Islet of Langerhans (tissue), 1 donor: ENCODE measurements at regions not wholly inside any gene's neighbourhood (a gene's known extent, or its start where the extent isn't known, plus 50 kb on each side); places are given as distances from the start of the nearest gene placed in this dataset.

ENCODE experiments used
- FAIRE-seq: peaks from one replicate; lab custom pipeline; 2011; peaks lifted over from hg19 to GRCh38; lab: Jason Lieb, UNC

DNA sequence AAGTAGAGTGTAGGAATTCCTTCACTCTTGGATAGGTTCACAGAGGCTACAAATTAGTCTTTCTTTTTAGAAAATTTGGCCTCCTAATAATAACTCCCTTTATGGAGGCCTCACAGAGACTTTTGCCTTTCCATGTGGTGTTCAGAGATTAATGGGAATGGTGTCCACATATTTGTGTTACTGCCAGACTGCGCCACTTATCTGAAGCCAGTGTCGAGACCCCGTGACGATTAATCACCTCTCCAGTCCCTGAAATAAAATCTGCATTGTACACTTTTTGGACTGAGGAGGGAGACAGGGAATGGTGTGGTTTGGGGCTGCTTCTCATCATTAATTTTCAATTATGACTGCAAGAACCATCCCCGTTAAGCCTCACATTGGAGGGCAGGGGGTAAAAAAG is 980.5 kb downstream of the FLRT2 start:
- no peak for FAIRE-seq

DNA sequence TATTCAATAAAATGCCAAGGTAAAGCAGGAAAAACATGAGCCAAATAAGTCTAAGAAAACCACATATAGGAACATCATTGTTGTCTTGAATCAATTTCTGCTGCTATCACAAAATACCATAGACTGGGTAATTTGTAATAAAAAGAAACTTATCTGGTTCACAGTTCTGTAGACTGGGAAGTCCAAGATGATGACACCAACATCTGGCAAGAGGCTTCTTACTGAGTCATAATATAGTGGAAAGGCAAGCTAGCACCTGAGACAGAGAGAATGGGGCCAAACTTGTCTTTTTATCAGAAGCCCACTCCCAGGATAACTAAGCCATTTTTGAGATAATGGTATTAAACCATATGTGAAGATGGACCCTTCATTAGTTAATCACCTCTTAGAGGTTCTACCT is 975.9 kb downstream of the FLRT2 start:
- FAIRE-seq = no peak

DNA sequence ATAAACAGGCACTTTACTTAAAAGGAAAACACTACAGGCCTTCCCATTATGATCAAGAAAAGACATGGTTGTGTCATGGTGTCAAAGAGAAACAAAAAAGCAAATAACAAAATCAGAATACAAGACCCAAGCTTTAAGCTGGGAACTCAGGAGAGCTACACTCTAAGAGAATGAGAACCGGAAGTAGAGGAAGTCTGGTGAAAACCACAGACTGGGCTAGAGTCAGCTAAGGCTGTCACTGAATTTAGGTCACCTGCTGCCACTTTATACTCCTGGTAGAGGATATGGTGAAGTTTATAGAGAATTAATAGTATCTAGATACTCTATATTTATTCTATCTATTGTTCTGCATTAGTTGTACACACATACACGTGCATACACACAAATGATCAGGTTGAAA is 971.7 kb downstream of the FLRT2 start:
- FAIRE-seq = no peak

DNA sequence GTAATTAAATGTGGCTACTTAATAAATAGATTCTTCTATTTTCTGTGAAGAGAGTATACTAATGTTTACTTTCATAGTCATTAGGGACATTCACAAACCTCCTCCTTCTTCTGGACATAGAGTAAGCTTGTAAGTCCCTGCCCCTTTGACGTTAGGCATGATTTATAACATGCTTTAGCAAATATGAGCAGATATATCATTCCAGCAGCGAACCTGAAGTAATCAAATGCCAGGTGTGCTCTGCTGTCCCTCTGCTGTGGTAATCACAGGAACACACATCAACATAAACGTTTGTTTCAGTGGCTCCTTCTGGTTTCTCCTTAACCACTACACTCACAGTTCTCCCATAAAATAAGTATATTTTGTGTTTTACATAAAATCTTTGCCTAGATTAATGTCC is 961.8 kb downstream of the FLRT2 start:
- no peak for FAIRE-seq

DNA sequence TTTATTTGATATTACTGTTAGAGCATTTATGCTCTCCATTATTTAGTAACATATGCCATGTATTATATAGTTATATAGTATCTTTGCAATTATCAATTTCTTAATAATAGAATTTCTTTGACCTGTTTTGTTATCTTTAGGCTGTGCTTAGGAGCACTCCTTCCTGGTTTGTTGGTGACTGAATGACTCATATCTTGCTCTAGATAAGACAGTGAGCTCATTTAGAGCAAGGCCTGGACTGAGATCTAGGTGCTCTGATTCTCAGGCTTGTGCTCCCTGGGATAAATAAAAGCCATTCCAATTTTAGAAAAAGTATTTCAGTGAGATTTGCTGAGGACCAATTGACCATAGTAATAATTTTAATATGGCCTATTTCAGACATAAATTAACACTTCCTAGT is 951.2 kb downstream of the FLRT2 start:
- no peak for FAIRE-seq

DNA sequence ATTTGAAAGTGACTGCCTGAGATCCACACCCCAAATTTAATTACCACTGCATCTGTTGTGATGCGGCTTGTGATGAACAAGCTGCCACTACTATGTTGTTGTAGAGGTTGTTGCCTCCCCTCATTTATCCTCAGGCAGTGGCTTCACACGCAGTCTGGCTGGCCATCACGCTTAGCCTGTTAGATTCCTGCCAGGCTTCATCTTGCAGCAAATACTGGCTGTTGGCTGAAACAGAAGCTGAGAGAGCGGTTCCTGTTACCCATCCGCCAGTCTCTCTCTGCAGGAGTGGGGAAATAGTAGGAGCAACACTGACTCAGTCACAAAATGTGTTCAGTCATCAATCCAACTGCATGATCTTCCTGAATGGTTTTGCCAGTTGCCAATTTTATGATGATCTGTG is 934.4 kb downstream of the FLRT2 start:
- FAIRE-seq = no peak

DNA sequence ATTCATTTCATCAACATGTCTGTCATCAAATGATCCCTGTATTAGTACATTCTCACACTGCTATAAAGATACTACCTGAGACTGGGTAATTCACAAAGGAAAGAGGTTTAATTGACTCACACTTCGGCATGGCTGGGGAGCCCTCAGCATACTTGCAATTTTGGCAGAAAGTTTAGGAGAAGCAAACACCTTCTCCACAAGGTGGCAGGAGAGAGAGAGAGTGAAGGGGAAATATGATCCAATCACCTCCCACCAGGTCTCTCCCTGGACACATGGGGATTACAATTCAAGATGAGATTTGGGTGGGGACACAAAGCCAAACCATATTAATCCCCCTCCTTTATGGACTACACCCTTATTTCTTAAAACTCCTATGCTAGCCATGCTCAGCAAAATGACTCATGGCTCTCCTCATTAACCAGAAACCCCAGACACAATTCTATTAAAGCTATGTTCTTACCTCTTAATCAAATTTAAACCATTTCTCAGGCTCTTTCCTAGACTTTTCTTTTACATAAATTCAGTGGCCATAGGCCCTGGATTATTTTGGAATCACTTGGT is 932.3 kb downstream of the FLRT2 start:
- FAIRE-seq = no peak

DNA sequence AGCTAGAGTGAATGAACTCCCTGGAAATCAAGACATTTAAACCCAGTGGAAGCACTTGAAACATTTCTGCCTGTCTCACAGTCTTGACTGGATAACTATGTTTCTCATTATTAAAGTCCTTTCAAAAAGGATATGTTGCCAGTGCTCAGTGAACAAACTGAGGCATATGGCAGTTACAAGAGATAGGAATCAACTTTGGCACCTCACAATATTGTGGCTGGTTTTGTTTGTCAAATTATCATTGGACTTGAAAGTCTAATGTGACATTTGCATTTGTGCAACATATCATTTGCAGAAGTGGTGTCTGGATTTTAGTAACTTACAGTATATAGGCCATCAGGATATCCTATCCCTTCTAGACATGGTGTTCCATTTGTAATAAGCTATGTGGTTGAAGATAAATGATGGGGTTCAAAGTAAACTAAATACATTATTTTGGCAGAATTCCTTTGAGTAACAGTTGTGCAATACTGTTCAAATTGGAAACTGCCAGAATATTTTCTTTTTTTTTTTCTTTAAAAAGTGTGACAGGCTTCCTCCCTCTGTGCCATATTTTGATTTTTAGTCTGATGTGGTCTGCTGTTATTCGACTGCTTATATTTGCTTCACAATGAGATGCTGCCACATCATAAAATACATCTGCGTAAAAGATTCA is 927.7 kb downstream of the FLRT2 start:
- FAIRE-seq = no peak

DNA sequence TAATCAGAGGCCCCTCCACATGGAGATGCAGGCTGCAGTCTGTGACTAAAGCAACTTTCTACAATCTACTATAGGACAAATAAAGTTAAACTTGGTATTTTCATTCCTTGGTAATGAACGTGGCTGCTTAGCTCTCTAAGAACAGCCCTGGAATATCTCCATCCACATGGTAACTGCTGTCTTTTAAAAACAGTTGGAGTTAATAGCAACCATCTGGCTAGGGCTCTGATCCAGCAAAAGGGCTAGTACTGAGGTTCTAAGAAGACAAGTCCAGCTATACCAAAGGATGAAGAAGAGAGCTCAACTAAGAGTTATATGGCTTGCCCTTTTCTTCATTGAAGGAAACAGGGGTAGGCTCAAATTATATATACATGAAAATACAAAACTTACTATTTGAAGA is 920.1 kb downstream of the FLRT2 start:
- FAIRE-seq = no peak

DNA sequence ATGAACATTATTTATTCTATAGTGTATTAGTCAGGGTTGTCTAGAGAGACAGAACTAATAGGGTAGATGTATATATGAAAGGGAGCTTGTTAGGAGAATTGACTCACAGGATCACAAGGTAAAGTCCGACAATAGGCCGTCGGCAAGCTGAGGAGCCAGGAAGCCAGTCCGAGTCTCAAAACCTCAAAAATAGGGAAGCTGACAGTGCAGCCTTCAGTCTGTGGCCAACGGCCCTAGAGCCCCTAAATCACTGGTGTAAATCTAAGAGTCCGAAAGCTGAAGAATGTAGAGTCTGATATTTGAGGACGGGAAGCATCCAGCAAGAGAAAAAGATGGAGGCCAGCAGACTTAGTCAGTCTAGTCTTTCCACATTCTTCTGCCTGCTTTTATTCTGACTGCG is 912.2 kb downstream of the FLRT2 start:
- FAIRE-seq = no peak

DNA sequence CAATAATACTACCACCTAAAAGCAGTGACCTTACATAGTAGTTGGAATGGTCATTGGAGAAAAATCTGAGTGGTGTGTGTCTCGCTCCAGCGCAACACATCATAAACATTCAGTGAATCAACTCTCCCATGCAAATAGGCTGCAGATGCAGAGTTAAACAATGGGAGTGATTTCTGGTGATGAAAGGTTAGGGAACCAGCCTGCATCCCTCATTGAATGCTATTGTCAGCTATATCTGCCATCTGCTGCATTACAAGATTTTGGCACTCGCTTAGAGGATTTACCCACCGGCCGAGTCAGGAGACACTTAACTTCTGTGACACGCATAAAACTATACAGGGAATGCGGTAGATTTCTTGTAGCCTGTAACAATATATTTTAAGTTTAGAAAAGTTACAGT is 900.9 kb downstream of the FLRT2 start:
- no peak for FAIRE-seq

DNA sequence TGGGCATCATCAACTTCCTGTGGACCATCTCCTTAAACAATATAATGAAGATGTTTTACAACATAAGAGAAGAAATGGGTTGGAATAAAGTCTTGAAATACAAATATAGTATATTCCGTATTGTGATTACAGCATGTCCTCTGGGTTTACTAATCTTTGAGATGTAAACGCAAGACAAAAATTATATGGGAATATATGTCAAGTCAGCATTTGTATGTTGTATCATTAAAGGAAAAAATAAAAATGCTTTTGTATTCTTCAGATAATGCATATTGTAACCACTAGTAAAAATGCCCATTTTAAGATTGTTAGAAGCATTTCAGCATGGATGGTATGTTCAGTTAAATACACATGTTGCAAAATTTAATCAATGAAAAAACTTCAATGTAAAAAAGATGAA is 893.3 kb downstream of the FLRT2 start:
- no peak for FAIRE-seq

DNA sequence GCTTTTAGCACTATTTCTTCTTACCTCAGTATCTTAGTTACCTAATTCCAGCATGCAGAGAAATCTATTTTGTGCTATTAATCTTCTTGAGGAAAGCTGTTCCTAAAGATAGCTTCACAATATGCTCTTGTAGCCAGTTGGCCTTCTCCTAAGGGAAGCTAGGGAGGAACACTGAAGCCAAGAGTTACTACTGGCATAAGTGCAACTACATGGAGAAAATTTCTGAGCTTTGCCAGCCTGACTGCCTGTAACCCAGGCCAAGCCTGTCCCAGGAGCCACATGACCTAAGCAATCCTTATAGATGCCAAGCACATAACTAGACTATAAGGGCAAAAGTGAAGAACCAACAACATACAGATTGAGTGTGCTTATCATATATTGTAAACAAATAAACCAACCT is 890.2 kb downstream of the FLRT2 start:
- FAIRE-seq = no peak

DNA sequence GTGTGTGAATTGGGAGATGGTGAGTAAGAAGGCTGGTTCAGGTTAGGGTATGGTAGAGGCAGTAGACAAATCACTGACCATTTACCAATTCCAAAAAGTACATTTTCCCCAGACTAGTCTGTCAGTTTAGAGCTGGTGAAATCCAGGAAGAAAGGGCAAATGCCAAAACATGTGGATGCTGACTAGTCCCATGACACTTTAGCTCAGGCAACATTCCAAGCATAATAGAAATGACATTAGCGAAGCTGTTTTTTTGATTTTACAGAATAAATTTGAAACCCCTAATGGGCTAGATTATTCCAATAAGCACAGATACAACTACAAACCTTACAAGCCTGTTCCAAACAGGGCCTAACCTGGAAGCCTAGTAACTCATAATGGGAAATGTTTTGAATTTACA is 884.2 kb downstream of the FLRT2 start:
- no peak for FAIRE-seq

DNA sequence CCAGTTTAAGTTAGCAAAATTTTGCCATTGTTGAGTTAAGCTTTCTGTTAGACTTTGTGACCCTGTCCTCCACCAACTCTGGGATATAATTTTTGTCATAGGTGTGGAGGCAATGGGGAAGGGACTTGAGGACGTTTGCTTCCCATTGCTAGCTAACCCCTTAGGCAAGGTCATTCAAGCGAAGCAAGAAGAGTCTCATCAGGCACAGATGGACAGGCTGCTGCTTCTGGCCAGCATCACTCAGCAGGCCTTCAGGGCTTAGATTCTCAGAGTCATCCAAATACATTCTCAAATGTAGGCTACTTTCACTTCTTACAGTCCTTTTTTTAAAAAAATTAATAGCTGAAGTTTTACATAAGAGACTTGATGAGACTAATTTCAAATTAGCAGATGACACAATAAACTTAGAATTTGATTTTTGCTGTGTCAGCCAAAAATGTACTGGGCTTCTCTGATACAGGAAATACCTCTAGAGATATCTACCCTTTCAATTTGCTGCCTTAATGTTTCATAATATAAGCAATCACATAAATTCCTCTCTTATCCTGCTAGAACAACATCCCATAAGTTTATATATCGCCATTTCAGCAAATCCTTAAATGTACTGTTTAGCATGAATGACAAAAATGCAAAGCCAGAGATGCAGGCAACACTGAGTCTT is 875.2 kb downstream of the FLRT2 start:
- FAIRE-seq = no peak

DNA sequence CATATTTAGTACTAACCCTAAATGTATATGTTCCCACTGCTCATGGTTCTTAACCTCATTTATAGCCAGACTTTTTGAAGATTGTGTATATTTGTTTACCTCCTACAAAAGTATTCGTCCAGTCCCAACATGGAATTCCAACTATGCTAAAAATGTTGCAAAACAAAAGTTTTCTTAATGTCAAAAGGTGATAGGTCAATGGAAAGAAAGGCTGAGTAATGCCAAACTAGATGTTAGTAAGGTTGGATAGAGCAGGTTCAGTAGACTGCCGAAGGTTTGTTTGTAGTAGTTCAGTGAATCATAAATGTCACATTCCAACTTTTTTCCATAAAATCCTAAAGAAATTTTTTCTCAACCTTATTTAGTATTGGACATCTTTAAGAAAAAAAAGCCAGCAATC is 874.5 kb downstream of the FLRT2 start:
- no peak for FAIRE-seq

DNA sequence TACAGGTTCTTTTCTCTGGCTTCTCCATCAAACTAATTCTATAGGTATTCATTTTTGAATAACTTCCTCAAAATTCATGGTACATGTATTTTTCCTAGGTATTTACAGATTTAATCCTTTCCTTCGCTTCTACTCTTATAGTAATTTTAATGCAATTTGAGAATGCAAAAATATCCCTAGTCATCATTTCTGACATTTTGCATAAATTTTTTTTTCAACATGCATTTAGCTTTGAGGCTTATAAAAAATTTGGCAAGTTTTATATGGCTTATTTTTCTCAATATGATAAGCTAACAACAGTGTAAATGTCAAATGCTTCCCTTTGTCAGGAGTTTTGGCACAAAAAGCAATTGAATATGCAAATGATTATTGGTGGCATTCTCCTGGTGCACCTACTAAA is 872.6 kb downstream of the FLRT2 start:
- no peak for FAIRE-seq

DNA sequence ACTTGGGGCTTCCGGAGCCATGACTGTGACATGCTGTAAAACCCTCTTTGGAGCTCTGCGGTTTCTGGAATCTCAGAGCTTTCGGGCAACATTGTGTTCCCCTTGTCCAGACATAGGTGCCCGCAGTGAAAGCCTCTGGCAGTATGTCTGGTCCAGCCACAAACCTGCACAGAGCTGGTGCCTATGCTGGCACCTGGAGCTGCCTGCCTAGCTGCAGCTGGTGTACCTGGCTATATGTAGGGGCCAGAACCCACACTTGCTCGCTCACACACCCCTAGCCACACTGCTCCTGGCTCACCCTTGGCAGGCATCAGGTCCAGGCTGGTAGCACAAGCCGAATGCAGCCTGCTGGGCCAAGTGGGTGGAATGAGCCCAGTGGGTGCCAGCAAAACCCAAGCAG is 861.1 kb downstream of the FLRT2 start:
- FAIRE-seq = no peak

DNA sequence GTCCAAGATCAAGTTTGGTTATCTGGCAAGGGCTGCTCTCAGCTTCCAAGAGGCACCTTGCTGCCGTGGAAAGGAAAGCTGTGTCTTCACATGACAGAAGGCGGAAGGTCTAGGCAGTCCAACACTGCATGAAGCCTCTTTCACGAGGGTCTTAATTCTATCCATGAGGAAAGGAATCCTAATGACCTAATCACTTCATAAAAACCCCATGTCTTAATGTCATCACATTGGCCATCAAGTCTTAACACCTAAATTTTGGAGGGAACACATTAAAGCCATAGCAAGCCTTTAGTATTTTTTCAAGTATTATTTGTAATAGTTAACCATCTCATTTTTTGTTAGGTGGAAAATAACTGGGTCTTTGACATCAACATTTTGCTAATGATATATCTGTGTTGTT is 858.3 kb downstream of the FLRT2 start:
- FAIRE-seq = no peak

DNA sequence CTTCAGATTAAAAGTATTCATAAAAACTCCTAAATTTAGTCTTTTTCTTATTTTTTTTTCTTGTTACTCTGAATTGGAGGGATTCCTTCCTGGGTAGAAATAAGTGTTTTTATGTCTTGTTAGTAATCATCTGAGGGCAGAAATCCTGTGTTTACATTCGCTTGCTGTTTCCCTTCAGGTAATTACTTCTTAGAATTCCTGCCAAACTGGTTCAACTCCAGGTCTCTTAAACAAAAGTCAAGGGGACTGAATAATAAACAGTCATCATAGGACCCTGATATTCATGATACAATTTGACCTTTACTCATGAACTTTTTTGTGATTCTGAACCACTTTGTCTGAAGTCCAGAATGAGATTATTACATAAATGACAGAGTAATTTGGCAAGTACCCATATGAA is 843.9 kb downstream of the FLRT2 start:
- no peak for FAIRE-seq

DNA sequence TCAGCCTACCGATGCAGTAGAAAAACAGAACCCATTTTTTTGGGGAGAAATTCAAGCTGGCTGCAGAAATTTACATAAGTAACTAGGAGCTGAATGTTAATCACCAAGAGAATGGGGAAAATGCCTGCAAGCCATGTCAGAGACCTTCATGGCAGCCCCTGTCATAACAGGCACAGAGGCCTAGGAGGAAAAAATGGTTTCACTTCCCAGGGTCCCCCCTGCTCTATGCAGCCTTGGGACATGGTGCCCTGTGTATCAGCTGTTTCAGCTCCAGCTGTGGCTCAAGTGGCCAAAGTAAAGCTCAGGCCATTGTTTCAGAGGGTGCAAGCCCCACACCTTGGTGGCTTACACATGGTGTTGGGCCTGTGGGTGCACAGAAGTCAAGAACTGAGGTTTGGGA is 842.5 kb downstream of the FLRT2 start:
- FAIRE-seq = no peak

DNA sequence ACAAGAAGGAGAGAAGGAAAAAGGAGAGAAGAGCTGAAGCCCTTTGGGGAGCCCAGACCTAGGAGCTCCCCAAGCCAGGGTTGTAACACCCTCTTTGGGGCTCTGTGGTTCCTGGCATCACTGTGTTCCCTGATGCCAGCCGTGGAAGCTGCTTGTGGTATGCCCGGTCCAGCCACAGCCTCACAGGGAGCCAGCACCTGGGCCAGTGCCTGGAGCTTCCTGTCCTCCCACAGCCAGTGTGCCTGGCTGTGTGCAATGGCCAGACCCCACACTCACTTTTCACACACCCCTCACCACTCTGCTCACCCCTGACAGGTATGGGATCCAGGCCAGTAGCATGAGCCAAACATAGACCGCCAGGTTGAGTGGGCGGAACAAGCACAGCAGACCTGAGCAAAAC is 834.7 kb downstream of the FLRT2 start:
- FAIRE-seq = no peak

DNA sequence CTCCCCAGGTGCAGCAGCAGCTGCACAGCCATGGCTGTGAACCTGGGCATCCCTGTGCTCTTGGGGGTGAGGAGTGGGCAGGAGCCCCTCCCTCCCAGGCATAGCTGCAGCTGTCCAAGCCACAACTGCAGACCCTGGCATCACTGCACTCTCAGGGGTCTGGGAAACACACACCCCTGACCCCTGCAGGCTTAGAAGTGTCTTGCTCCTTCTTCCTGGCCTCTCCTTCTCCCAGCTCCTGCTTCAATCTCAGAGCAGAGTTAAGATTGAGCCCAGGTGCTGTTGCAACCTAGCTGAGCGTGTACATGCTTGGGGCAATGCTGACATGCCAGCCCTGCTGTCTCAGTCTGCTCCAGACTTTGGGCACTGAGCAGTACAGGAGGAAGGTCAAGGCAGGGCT is 833.6 kb downstream of the FLRT2 start:
- FAIRE-seq = no peak

DNA sequence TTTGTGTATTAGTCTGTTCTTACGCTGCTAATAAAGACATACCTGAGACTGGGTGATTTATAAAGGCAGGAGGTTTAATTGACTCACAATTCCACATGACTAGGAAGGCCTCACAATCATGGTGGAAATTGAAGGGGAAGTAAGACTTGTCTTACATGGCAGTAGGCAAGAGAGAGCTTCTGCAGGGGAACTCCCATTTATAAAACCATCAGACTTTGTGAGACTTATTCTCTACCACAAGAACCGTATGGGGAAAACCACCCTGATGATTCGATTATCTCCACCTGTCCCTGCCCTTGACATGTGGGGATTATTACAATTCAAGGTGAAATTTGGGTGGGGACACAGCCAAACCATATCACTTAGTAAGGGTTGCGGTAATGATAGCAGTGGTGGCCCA is 833.1 kb downstream of the FLRT2 start:
- FAIRE-seq = no peak
